NCI-H187 treated with DMSO at 0.1 percent for 48 hours (cell line): ENCODE measurements at regions not wholly inside any gene's neighbourhood (a gene's known extent, or its start where the extent isn't known, plus 50 kb on each side); places are given as distances from the start of the nearest gene placed in this dataset.
"Not testable (repeated sequence)": the region's sequence is repeated elsewhere in the genome, so short reads cannot be mapped to it uniquely, and the experiment has no call there.

Experiments used
- DNase-seq: peaks from one replicate; lab custom pipeline; 2025; lab: John Stamatoyannopoulos, UW

GRCh38 chr3:168976969-168977368 is 686.5 kb downstream of the MECOM start:
- DNase-seq, result no peak

GRCh38 chr3:168975576-168975975 is 687.9 kb downstream of the MECOM start:
- DNase-seq, result no peak

DNA sequence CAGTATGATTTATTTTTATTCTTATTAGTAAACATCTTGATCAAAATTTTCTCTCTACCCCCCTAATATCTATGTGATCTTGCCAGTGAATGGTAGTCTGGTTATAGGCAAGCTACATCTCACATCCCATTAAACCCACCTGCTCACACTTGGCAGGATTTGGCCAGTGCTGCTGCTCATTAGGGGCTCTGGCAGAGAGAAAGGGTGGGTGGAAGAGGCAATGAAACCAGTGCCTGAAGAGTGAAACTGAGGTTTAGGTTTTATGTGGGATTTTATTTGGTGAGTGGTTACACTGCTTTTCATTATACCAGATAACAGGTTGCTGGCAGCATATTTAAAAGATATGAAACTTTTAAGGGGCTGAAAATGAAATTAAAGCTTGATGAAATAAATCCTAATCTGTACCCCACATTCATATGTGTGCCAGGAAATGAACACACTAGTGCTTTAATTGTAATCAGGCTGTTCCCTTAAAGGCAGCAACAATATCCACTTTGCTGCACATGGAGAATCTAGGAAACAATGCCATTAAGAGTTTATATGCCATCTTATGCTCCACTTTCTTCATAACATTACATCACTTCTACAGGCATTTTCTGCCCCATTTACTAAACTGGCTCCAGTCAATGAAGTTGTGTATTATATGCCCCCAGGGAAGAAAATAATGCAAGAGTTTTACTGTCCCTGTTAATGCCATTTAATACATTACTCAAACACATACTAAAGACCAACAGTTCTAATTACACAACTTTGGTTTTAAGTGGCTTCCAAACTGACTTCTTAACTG is 688.7 kb downstream of the MECOM start:
- DNase-seq, result no peak

DNA sequence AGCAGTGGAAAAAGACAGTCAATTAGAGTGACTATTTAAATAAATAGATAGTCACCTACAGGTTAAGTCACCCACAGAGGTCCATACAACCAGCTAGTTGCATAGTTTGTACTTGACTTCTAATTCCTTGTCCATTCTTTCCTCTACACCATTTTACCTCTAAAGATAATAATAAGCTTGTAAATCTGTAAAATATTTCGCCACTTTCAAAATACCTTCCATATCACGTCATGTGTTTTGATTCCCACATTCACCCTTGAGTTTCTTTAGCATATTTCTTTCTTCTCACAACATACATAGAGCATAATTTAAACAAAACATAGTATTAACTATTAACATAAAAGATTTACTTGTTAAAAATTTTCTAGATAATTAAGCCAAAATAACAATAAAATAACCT is 689.6 kb downstream of the MECOM start:
- DNase-seq, result no peak

DNA sequence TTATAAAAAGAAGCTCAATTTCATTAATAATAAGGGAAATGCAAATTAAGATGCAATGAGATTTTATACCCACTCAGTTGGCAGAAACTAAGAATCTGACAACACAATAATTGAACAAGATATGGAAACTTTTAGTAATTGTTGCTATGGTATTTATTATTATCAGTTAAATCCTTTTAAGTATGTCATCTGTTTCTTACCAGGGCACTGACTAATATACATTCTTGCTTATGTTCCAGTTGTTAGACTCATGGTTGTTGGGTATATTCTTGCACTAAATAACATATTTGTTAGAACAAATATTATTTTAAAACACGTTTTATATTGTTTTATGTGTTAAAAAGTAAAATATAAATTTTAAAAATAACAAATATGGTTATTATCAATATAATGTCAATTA is 690.3 kb downstream of the MECOM start:
- DNase-seq, result no peak

GRCh38 chr3:168968609-168969008 is 694.9 kb downstream of the MECOM start:
- DNase-seq, result no peak

DNA sequence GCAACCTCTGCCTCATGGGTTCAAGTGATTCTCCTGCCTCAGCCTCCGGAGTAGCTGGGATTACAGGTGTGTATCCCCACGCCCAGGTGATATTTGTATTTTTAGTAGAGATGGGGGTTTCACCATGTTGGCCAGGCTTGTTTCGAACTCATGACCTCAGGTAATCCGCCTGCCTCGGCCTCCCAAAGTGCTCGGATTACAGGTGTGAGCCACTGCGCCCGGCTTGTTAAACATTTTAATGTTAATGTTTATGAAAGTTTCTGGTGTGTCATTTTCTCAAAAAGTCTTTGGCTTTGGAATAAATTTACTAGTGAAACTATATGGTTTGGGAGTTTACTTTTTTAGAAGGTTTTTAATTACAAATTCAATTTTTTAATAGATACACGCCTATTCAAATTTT is 698.8 kb downstream of the MECOM start:
- DNase-seq, result no peak

DNA sequence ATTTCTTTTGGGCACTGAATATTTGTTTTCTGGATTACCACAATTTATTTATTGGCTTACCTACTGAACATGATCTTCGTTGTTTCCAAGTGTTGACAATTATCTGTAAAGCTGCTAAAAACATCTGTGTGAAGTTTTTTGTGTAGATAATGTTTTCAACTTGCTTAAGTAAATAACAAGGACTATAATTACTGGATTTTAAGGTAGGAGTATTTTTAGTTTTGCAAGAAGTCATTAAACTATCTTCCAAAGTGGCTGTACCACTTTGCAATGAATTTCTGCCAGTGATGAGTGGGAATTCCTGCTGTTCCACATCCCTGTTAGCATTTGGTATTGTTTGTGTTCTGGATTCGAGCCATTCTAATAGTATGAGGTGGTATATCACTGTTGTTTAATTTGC is 702.2 kb downstream of the MECOM start:
- no peak for DNase-seq

DNA sequence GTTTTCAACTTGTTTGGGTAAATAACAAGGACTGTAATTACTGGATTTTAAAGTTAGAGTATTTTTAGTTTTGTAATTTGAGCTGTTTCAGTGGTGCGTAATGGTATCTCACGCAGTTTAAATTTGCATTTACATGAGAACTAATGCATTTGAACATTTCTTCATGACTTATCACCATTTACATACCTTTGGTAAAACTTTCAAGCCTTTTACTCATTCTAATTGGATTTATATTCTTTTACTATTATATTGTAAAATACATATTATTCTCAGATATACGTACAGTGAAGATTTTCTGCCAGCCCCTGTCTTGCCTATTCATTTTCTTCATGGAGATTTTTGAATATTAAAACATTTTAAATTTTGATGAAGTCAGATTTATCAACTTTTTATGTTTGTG is 703.8 kb downstream of the MECOM start:
- no peak for DNase-seq

- DNase-seq, result no peak
Observed at GRCh38 chr3:168958466-168958865, 705.0 kb downstream of the MECOM start.

DNA sequence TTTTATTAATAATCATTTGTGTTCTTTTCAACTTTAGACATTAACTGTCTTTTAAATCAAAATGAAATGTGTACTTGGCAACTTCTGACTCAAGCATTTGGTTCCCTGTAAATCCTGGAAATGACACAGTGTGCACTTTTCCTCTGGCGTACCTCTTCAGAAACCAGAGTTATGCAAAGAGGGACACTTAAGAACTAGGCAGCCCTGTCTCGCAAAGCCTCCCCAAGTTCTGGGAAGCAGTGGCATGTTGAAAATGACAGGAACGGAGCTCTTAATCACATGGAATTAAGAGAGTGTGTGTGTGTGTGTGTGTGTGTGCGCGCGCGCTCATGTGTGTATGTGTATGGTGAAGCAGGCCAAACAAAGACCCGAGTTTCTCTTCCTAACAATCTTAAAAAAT is 707.4 kb downstream of the MECOM start:
- no peak for DNase-seq

DNA sequence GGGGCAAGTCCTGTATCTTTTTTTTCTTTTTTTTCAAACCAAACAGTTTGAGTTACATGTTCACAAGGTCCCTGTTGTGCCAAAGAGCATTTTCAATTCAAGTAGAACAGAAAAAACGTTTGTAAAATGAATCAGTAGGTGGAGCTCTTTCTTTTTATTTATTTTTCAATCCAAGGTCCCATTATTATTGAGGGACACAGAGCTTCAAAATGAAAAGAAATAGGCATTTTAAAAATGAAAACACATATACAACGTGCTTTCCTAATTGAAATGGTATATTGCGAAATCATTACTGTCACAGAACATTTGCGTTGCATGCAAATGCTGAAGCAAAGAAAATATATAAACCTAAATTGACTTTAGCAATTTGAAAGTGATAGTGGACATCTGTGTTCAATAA is 711.0 kb downstream of the MECOM start:
- no peak for DNase-seq

GRCh38 chr3:168951884-168952283 is 711.6 kb downstream of the MECOM start:
- DNase-seq, result no peak

DNA sequence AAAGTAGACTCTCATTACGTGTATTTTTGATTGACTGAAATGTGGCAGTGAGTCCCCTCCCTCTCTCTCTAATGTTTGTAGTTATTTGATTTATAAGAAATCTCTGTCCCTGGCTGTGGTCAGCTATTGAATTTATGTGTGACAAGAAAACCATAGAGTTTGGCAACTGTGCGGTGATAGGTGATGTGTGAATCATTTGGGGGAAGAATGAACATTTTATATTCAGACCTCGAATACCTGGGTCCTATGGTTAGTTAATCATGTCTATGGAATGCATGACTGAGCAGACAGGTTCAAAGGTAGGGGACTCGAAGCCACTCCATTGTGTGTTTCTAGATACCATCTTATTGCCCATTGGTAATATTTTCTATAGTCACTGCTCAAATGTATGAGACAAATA is 712.1 kb downstream of the MECOM start:
- DNase-seq, result no peak

- no peak for DNase-seq
Observed at GRCh38 chr3:168950622-168951021, 712.9 kb downstream of the MECOM start.

DNA sequence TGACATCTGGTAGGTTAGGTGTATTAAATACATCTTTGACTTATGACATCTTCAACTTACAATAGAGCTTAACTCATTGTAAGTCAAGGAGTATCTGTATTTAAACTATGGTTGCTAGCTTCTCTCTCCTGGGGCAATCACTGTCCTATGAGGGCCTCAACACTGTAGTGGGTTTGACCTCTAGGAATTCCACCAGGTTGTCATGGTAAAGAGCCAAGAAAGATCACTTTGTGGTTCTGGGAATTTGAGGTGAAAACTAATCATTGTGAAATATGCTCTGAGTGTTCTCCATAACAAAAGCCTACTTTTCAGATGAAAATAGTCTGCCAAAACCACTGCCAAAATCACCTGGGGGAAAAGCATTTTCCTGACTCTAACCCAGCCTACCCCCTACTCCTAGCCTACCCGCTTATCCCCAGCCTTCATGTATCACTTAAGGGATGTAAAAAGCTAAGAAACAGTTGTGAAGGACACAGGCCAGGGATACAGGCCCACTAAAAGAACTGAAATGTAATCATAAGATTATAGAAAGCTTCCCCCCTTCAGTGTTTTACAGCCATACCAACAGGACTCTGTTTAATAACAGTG is 723.8 kb downstream of the MECOM start:
- no peak for DNase-seq

GRCh38 chr3:168933614-168934013 is 729.9 kb downstream of the MECOM start:
- DNase-seq, result no peak

GRCh38 chr3:168929997-168930396 is 733.5 kb downstream of the MECOM start:
- DNase-seq, result not testable (repeated sequence)

DNA sequence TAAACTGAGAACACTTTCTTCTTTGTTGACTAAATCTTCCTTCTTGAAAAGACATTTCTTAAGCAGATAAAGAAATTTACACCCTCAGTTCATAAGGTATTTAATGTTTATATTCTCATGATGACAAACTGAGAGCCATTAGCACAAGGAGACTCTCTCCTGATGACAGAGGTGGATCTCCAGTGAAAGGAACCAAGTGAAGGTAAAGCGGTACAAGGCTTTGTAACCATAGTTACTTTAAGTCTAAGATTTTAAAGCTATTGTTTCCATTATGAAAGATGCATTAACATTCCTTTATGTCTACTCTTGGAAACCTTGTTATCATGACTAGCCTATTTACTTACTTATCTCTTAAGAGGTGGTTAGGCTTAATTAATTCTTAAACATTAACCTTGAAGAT is 737.1 kb downstream of the MECOM start:
- no peak for DNase-seq

GRCh38 chr3:168925568-168925967 is 737.9 kb downstream of the MECOM start:
- DNase-seq, result no peak

- DNase-seq, result no peak
Observed at GRCh38 chr3:168914662-168915061, 748.9 kb downstream of the MECOM start.

DNA sequence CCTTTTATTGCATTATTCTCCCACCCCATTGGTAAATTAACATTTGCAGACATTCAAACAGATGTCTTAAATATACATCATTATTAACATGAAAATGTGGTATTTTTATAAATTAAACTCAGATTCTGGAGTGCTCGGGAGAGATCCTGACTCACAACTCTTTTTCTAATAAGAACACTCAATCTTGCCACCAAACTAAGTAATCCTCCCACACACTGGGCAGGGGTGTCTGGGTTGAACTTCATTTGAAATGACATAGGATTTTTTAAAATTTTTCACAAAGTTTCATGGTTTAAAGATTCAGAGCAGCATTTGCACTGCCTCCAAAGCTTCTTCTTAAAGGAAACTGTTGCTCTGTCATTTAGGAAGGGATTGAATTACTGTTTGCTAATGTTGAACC is 754.3 kb downstream of the MECOM start:
- DNase-seq, result no peak

- DNase-seq, result no peak
Observed at GRCh38 chr3:168895419-168895818, 768.1 kb downstream of the MECOM start.

DNA sequence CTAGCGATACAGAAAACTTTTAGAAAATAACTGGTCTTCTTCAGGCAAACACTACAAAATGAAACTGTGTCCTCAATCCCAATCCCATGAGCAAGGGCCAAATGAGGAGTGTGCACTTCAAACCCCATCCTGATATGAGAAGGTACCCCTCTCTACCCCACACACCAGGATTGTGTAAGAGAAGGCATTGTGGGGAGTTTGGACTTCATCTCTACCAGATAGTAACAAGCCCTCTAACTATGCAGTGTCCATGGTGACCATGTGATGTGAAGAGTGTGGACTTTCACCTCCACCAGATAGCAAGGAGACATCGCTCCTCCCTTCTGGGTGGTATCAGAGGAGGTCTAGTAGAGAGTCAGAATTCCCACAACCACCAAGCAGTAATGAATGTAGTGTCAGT is 769.3 kb downstream of the MECOM start:
- DNase-seq, result no peak
